GM18498 (cell line): ENCODE measurements at regions not wholly inside any gene's neighbourhood (a gene's known extent, or its start where the extent isn't known, plus 50 kb on each side); places are given as distances from the start of the nearest gene placed in this dataset.

Source experiments
- ATAC-seq: cut with Tn5 transposase; IDR thresholded peaks from one replicate; pipeline ENCODE4 v1.9.1; 2021; ENCODE audit warnings: mild to moderate bottlenecking, moderate library complexity; ENCODE audit not compliant: unreplicated experiment

GRCh38 chr1:37308031-37308960, 166.1 kb upstream of the ZC3H12A start:
- no peak for ATAC-seq

- ATAC-seq, result no peak
These were observed 164.8 kb upstream of the ZC3H12A start for GRCh38 chr1:37309574-37309973.

- ATAC-seq, result no peak
These were observed 164.3 kb upstream of the ZC3H12A start for GRCh38 chr1:37310064-37310463.

- no peak for ATAC-seq
These were observed 159.0 kb upstream of the ZC3H12A start for GRCh38 chr1:37315371-37315846.

DNA sequence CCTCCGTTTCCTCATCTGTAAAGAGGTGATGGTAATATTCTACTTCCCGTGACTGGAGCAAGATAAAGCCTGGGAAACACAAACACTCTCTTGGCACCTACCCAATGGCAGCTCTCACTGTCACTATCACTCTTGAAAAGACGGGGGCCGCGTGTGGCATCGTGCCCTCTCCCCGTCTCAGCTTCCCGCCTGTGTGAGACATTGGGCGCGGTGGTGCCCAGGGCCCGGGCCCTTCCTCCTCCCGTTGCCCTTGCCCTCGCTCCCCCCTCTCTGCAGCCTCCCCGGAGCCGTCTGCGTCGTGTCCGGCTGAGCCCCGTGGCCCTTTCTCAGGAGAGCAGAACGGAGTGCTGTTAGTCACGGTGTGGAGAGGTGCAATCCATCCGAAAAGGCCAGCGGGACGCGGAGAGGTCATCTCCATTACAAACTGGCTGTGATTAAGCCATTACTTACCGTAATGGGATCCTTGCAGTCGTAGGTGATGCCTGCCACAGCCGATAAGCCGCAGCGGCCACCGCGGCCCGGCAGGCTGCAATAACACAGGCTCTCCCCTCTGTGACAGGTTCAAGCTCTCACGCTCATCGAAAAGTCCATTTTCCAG, 156.4 kb upstream of the ZC3H12A start:
- no peak for ATAC-seq

DNA sequence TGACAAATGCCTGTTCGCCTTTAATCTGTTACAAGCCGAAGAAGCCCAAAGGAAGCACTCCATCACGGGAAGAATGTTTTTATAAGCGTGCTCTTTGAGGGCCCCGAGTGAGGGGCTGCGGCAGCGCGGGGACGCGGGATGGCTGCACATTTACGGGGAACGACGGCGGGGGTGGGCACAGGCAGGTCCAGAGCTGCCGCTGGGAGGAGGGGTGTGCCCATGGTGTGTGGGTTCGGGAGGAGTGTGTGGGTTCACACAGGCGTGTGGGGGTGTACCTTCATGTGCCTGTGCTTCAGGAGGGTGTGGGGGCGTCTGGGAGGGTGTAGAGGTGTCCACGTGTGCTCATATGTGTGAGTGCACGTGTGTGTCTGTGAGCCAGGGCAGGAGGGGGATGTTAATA, 155.9 kb upstream of the ZC3H12A start:
- no peak for ATAC-seq

DNA sequence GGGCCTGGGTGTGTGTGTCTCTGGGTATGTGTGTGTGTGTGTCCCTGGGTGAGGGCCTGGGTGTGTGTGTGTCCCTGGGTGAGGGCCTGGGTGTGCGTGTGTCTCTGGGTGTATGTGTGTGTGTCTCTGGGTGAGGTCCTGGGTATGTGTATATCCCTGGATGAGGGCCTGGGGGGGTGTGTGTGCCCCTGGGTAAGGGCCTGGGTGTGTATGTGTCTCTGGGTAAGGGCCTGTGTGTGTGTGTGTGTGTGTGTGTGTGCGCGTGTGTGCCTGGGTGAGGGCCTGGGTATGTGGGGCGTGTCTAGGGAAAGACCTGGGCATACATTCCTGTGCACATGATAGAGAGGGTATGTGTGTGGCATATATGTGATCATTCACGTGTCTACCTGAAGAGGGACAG, 155.1 kb upstream of the ZC3H12A start:
- ATAC-seq, result no peak

- no peak for ATAC-seq
These were observed 150.6 kb upstream of the ZC3H12A start for GRCh38 chr1:37323486-37324377.

GRCh38 chr1:37325010-37325409, 149.4 kb upstream of the ZC3H12A start:
- no peak for ATAC-seq

DNA sequence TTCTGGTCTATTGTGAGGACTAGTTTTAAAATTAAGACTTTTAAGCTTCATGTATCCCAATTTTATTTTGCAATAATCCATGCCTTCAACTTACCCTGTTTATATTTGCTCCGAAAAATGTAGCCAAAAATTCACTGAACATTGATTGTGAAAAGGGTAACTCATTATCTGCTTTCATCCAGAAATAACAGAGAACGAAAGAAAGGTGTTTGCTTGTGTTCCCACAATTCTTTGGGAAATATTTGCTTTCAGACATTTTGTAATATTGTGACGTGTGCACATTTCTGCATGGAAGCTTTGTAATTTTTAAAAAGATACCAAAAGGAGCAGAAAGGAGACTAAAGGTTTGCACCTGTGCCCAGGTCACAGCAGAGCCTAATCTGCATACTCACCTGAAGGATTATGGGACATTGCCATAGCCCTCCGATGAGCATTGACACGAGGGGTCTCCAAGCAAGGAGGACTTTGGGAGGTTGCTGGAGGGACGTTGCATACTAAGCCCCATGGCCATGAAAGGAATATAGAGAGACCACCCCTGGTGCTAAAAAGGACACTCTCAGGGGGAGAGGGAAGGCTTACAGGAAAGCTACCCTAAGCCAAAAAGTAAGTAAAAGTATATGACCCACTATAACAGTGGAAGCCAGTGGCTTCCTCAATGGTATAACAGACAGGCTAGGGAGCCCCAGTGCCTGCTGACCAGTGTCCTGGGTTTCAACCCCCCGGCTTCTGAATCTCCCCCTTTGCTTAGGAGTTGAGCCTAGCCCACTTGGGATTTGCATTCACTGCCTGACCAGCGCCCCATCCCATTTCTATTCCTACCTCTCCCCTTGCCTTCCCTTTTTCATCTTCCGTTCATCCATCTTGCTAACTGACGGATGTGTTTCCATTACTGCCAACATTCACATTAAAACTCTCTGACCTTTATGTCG, 148.6 kb upstream of the ZC3H12A start:
- ATAC-seq, result no peak

DNA sequence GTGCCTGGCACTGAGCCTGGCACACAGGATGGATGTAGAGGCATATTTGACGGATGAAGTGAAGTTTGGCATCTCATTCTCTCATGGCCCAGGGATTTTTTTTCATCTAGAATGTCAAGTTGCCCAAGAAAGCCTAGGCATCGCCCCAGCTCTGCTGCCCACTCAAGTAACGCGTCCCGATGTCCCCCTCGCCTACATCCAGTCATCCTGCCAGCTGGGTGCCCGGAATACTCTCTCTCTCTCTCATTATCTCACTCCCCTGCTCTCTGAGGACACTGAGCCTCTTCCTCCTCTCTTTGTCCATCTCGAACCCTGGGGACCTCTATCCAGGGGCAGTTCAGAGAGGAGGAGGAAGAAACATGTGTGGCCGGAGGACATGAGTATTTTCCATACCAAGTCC, 142.3 kb upstream of the ZC3H12A start:
- no peak for ATAC-seq

- ATAC-seq, result no peak
These were observed 135.7 kb upstream of the ZC3H12A start for GRCh38 chr1:37338658-37339057.

DNA sequence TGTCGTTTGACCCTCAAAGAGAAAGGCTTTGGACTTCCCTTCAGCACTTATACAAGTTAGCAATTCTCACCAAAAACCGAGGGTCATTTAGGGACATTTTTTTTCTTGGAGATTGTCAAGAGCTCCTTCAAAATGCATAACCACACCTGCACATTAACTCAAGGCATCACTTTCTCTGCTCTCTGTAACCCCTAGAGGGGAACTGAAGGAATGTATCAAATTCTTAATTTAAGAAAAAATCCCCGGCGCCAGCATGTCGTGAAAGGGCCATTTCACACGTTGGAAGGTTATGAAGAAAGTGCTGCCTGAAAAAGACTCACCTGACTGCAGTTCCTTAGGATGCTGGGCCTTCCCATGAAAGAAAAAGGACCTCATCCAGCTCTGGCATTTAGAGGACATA, 131.6 kb upstream of the ZC3H12A start:
- no peak for ATAC-seq

DNA sequence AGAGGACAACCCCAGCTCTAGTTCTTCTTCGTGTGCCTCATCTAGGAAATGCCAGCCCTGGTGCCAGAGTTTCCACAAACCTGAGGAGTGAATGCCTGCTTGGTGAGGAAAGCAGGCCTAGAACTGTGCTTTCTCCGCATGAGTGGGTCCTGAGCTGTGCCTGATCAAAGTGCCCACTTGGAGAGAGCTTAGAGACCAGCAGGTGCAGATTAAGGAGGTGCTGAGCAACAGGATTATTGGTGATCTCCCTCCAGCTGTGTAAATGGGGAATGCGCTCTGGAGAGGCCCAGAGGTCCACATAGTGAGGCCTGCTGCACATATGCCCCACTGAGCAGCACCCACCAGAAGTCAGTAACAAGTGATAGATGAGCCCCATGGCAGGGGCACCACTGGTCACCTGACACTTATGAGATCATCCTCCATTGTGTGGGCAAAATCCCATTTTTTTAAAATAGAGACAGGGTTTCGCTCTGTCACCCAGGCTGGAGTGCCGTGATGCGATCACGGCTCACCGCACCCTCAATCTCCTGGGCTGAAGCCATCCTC, 127.2 kb upstream of the ZC3H12A start:
- ATAC-seq, result no peak

DNA sequence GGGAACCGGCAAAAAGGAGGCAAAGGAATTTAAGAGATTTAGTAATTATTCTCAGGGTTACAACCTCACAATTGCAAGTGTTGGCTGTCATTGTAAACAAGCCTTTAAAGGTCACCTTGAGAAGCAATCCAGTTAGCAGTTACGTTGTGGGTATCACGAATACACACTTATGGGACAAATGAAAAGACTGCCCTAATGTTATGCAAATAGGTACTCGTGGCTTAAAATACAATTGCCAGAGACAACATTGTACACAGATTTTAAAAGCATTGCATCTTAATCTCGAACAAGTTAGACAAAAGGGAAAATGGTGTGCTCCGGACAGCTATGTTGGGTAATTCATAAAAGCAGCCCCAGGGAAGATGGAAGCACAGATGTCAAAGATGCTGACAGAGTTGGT, 120.5 kb upstream of the ZC3H12A start:
- ATAC-seq, result no peak

- no peak for ATAC-seq
These were observed 119.3 kb upstream of the ZC3H12A start for GRCh38 chr1:37354876-37355650.

GRCh38 chr1:37358992-37359391, 115.4 kb upstream of the ZC3H12A start:
- ATAC-seq, result no peak

DNA sequence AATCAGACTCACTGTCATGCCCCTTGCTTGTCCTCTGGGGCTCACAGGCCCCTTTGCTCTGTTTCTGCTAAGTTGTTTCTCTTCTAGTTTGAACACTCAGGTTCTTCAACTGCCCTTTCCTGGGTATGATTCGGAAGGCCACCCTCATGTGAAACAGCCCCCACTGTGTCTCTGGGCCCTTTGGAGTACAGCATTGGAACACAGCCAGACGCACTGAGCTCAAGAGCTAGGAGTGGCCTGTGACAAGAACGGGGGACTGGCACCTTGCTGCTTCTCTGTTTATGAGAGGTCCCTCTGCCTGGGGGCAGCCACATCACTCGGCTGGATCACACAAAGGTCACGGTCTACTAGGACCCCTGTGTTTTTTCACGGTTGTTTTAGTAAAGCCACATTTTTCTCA, 114.4 kb upstream of the ZC3H12A start:
- ATAC-seq, result no peak
